Ishikawa (cell line): ENCODE measurements at regions not wholly inside any gene's neighbourhood (a gene's known extent, or its start where the extent isn't known, plus 50 kb on each side); places are given as distances from the start of the nearest gene placed in this dataset.

Experiments used
- CEBPB ChIP-seq: IDR thresholded peaks from 2 replicates; pipeline ENCODE4 v1.6.1; 2012
- CREB1 ChIP-seq: IDR thresholded peaks from 2 replicates; pipeline ENCODE4 v1.6.1; 2012; ENCODE audit warnings: low read depth
- EGR1 ChIP-seq: IDR thresholded peaks from 2 replicates; pipeline ENCODE4 v1.6.1; 2012
- EP300 ChIP-seq: IDR thresholded peaks from 2 replicates; pipeline ENCODE4 v1.6.1; 2012; ENCODE audit warnings: borderline replicate concordance
- FOXM1 ChIP-seq: IDR thresholded peaks from 2 replicates; pipeline ENCODE4 v1.6.1; 2012; ENCODE audit warnings: low read depth, borderline replicate concordance
- MAX ChIP-seq: IDR thresholded peaks from 2 replicates; pipeline ENCODE4 v1.6.1; 2012
- NFIC ChIP-seq: IDR thresholded peaks from 2 replicates; pipeline ENCODE4 v1.6.1; 2012
- RAD21 ChIP-seq: IDR thresholded peaks from 2 replicates; pipeline ENCODE4 v1.6.1; 2012; ENCODE audit warnings: low read depth
- REST ChIP-seq: IDR thresholded peaks from 2 replicates; pipeline ENCODE4 v1.6.1; 2012; ENCODE audit warnings: low read depth, mild to moderate bottlenecking
- TAF1 ChIP-seq: IDR thresholded peaks from 2 replicates; pipeline ENCODE4 v1.6.1; 2012; ENCODE audit warnings: low read depth, mild to moderate bottlenecking
- TCF12 ChIP-seq: IDR thresholded peaks from 2 replicates; pipeline ENCODE4 v1.6.1; 2012; ENCODE audit warnings: low read depth
- TEAD4 ChIP-seq: IDR thresholded peaks from 2 replicates; pipeline ENCODE4 v1.6.1; 2012
- YY1 ChIP-seq: IDR thresholded peaks from 2 replicates; pipeline ENCODE4 v1.6.1; 2012; ENCODE audit warnings: low read depth
- ZBTB7A ChIP-seq: IDR thresholded peaks from 2 replicates; pipeline ENCODE4 v1.6.1; 2012; ENCODE audit warnings: low read depth
- TF ChIP-seq, protein P1 (sequence below): IDR thresholded peaks from 2 replicates; pipeline ENCODE4 v1.6.1; 2012

DNA sequence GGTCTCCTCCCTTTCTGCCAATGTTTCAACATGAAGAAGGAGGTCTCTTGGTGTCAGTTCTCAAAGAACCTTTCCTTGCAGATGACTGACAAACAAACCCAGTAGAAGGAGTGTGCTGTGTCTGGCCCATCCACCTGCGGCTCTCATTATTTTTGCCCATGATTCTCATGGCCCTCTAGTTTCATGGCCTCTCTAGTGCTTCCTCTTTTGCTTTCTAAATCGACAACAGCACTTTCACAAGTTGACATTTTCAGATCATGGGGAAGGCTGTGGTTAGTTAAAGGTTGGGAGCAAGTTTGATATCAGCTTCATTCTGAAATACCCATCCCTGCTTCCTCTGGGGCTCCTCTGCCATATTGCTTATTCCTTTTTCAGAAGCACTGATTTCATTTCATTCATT, 805.2 kb downstream of the SLC4A3 start:
- TF ChIP-seq EGR1 (no peak), FOXM1 (no peak), TCF12 (no peak), MAX (no peak), RAD21 (no peak), TAF1 (no peak), EP300 (no peak), REST (no peak), YY1 (no peak), CREB1 (no peak), NFIC (no peak), TEAD4 (no peak), CEBPB (no peak), ZBTB7A (no peak)
- TF ChIP-seq, protein P1, sequence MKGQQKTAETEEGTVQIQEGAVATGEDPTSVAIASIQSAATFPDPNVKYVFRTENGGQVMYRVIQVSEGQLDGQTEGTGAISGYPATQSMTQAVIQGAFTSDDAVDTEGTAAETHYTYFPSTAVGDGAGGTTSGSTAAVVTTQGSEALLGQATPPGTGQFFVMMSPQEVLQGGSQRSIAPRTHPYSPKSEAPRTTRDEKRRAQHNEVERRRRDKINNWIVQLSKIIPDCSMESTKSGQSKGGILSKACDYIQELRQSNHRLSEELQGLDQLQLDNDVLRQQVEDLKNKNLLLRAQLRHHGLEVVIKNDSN, result no peak

GRCh38 chr2:220433131-220433530, 805.7 kb downstream of the SLC4A3 start:
- TF ChIP-seq EP300, result no peak
- TF ChIP-seq TAF1, result no peak
- TF ChIP-seq FOXM1, result no peak
- no peak for TF ChIP-seq CREB1
- TF ChIP-seq EGR1, result no peak
- no peak for TF ChIP-seq RAD21
- TF ChIP-seq CEBPB, result no peak
- no peak for TF ChIP-seq MAX
- TF ChIP-seq, protein P1, result no peak
- TF ChIP-seq TCF12, result no peak
- TF ChIP-seq NFIC, result no peak

DNA sequence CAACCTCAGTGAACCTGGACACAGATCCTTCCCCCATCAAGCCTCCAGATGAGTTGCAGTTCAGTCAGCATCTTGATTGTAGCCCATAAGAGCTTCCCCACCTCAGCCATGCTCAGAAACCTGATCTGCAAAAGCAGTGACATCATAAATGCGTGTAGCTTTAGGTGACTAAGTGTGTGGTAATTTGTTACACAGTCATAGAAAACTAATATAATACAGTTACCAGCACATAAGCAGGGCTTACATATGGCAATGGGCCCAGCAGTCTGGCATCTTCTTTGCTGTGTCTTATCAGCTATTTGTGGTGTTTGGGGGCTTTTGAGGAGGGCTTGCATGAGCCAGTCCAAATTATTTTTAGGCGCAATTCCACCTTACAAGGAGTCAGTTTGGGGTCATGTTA, 807.0 kb downstream of the SLC4A3 start:
- TF ChIP-seq TAF1 (no peak), TCF12 (no peak), RAD21 (no peak), EGR1 (no peak), MAX (no peak), NFIC (no peak), EP300 (no peak), TEAD4 (no peak), CREB1 (no peak), FOXM1 (no peak), ZBTB7A (no peak), REST (no peak), YY1 (no peak), CEBPB (no peak)
- TF ChIP-seq, protein P1, result no peak

GRCh38 chr2:220437938-220438337, 810.5 kb downstream of the SLC4A3 start:
- TF ChIP-seq TCF12 (no peak), YY1 (no peak), REST (no peak), TAF1 (no peak), EGR1 (no peak), TEAD4 (no peak), ZBTB7A (no peak), RAD21 (no peak), FOXM1 (no peak)
- TF ChIP-seq, protein P1, result no peak
